PC-3 (cell line): ENCODE measurements at regions not wholly inside any gene's neighbourhood (a gene's known extent, or its start where the extent isn't known, plus 50 kb on each side); places are given as distances from the start of the nearest gene placed in this dataset.

ENCODE experiments used
- EZH2 ChIP-seq: fragments of 300-600 bp; sonication (generic); IDR thresholded peaks from one replicate; pipeline ENCODE4 v1.6.1; 2017; ENCODE audit warnings: antibody characterized with exemption, mild to moderate bottlenecking, low read length; ENCODE audit not compliant: unreplicated experiment
- TF ChIP-seq, protein P1 (sequence below): fragments of 300-600 bp; sonication (generic); conservative IDR thresholded peaks from 2 replicates; pipeline ENCODE4 v1.5.1; 2017; ENCODE audit warnings: antibody characterized with exemption, low read depth, mild to moderate bottlenecking, low read length

DNA sequence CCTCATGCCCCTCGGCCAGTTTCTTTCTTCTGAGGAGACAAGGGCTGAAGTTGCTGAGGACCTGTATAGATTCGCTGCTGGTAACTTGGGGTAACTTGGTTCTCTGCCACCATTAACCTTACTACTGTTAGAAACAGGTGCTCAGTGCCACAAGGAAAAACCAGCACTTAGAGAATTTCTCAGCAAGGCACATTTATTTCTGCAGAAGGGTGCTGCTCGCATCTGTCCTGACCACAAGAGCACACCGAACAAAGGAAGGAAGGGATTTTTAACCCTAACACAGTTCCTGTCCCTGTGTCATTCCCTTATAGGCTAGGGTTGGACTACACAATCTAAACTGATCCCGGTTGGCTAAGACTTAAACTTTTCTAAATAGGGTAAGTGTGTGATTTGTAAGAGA lies 154.1 kb downstream of the SOCS6 start:
- TF ChIP-seq, protein P1, sequence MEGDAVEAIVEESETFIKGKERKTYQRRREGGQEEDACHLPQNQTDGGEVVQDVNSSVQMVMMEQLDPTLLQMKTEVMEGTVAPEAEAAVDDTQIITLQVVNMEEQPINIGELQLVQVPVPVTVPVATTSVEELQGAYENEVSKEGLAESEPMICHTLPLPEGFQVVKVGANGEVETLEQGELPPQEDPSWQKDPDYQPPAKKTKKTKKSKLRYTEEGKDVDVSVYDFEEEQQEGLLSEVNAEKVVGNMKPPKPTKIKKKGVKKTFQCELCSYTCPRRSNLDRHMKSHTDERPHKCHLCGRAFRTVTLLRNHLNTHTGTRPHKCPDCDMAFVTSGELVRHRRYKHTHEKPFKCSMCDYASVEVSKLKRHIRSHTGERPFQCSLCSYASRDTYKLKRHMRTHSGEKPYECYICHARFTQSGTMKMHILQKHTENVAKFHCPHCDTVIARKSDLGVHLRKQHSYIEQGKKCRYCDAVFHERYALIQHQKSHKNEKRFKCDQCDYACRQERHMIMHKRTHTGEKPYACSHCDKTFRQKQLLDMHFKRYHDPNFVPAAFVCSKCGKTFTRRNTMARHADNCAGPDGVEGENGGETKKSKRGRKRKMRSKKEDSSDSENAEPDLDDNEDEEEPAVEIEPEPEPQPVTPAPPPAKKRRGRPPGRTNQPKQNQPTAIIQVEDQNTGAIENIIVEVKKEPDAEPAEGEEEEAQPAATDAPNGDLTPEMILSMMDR, result no peak
- TF ChIP-seq EZH2, result no peak
